ENCODE measurements at regions not wholly inside any gene's neighbourhood (a gene's known extent, or its start where the extent isn't known, plus 50 kb on each side); places are given as distances from the start of the nearest gene placed in this dataset.

DNA sequence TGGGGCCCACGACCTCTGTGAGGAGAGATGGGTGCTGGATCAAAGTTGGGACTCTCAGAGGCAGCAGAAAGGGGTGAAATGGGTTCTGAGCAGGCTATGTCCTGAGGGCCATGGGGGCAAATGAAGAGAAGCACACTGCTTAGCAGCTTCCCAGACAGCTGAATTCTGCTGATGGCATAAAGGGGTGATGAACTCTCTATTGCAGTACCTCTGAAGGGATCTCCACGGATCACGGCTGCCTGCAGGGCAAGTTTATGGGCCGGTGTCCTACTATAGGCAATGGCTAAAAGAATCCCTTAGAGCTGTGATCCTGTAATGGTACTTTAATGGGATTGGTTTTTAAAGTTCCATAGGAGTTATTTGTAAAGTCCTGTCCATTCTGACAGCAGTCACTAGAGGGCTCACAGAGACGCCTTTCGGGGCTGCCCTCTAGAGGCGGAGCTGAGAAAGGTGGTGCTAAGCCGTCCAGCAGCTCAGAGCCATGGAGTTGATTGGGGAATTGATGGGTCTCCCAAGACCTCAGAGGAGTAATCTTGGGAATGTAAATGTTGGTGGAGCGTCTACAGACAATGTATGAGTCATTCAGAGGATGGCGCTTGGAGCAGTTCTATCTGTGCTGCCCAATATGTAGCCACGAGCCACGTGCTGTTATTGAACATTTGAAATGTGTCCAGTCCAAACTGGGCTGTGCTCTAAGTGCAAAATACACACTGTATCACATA, 287.3 kb downstream of the COG6 start:
- DNase-seq, result peak; percentile 70

DNA sequence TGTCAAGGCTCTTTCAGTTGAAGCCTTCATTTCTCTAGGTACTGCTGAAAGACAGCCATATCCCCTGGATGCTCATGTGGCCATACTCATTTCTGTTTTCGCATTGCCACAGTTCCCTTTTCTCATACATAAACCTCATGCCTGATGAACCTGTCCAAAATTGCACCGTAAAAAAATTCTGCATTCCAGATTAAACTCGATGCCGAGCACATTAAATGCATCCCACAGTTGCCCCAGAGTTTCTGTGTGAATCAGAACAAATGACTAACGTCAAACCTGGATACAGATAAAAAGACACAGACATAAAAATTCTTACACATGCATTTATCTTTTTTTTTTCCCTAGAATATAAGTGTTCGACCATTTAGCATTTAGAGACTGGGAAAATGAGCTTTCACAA, 288.2 kb downstream of the COG6 start:
- DNase-seq, result no peak

DNA sequence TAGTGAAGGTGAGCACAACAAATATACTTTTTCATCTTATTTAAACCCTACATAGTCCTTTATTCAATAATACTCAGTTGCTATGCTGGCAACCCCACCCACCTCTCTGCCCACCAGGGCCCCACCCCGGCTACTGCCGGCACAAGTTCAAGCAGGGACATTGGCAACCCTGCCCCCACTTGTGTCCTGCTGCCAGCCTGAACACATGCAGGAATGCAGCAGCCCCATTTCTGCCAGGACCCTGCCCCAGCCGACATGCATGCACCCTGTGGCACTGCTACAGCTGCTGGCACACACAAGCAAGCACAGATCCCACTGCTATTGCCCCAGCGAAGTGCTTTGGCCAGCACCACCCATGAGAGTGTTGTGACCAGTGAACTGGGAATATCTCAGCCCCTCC, 289.8 kb downstream of the COG6 start:
- no peak for DNase-seq

DNA sequence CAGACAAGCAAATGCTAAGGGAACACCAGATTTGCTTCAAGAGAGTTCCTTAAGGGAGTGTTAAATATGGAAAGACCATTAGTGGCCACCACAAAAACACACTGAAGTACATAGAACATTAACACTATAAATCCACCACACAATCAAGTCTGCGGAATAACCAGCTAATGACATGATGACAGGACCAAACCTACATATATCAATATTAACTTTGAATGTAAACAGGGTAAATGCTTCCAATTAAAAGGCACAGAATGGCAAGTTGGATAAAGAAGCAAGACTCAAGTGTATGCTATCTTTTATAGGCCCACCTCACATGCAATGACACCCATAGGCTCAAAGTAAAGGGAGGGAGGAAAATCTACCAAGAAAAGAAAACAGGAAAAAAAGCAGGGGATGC, 291.3 kb downstream of the COG6 start:
- no peak for DNase-seq

DNA sequence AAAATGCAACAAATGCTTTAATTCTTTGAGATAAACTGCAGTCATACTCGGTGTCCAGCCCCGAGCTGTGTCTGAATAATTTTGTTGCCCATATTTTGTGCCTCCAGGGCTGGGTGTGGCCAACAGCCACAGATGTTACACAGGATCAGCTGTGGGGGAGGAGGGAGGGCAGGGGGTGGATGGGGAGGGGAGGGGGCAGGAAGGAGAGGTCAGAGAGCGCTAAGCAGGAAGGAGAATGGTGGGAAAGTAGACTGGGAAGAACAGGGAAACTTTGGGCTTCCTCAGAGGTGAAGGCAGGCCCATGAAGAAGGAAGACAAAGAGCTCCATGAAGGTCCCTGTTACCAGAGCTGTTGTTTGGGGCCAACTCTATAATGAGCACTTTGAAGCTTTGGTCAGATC, 295.8 kb downstream of the COG6 start:
- DNase-seq, result no peak

DNA sequence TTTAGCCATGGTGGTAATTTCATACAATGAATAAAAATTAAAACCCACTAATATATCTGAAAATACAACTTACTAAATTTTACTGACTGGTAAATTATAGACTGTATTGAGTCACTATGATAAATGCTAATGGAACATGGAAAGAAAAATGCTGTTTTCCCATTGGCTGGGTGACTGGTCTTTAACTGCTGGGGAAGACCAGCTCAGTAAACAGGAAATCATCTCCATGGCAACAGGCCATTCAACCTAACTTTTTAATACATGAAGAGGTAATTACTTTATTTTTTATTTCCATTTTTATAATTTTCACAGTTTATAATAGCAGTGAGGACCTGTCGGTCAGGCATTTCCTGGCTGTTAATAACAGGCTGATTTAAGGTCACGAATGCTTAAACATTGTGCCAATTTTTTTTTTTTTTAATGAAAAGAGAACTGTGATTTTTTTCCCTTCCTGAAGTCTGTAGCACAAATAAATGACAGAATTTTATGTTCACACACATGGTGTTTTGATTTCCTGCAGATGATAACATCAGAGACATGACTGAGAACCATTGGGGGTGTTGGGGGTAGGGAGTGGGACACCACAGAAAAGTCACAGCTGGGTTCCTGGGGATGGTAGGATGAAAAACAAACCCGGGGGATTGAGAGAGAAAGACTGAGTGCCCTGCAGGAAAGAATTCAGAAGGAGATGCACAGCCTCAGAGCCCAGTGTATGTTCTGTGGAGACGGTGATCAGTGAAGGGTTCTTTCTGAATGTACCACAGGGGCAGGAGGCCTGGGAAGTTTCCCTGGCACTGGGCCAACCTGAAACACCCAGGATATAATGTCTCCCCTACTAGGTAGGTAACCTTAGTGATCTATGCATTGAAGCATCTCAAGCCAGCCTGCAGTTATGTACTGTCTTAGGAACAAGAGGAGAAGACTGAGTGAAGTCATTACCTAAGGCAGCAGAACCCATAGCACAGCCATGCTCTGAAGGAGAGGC, 297.1 kb downstream of the COG6 start:
- no peak for DNase-seq

DNA sequence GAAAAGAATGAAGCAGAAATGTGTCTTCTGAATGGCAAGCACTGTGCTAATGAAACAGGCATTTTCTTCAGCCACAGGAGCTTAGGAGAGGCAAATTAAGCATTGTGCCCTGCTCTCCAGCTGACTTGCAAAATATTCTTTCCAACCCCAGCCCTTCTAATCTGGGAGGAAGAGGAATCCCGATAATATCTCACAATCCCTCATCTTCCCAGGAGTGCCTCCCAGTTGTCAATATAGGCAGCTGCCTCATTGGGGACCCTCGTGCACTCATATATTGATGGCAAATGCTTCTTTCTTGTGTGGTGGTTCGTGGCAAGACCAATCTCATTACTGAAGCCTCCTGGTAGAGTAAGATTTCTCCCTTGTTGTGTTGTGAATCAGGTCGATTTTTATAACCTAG, 299.0 kb downstream of the COG6 start:
- DNase-seq, result no peak

DNA sequence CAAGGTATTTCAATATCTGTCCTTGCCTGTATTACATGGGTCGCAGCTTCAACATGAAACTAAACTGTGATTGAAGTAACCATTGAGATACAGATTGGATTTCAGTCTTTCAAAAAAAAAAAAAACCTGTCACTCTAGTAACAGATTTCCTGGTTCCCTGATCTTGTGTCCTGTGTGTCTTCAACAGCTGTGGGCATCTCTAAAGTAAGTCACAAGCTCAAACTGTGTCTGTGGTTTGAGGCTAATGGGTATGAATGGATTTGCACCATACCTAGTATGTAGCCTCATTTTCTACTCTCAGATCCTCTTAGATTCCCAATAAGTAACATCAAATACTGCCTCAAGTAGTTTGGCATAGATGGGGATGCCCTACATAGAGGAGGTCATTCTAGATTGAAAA, 300.1 kb downstream of the COG6 start:
- no peak for DNase-seq

DNA sequence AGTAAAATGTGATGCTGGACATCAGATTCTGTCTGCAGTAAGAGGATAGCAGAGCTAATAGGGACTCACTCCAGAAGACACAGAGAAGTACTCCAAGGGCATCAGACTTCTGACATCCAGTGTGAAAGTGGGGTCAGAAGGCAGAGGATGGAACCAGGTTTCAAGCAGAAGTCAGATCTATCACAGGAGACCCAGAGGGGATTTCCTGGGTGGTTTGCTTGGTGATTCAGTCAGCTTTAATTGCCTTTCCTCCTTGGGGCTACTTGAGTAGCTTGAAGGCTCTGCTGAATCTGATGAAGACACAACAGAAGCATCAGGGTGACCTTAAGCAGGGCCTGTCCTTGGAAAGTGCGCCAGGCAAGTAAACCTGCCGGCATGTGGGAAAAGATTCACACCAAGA, 300.6 kb downstream of the COG6 start:
- DNase-seq, result no peak

DNA sequence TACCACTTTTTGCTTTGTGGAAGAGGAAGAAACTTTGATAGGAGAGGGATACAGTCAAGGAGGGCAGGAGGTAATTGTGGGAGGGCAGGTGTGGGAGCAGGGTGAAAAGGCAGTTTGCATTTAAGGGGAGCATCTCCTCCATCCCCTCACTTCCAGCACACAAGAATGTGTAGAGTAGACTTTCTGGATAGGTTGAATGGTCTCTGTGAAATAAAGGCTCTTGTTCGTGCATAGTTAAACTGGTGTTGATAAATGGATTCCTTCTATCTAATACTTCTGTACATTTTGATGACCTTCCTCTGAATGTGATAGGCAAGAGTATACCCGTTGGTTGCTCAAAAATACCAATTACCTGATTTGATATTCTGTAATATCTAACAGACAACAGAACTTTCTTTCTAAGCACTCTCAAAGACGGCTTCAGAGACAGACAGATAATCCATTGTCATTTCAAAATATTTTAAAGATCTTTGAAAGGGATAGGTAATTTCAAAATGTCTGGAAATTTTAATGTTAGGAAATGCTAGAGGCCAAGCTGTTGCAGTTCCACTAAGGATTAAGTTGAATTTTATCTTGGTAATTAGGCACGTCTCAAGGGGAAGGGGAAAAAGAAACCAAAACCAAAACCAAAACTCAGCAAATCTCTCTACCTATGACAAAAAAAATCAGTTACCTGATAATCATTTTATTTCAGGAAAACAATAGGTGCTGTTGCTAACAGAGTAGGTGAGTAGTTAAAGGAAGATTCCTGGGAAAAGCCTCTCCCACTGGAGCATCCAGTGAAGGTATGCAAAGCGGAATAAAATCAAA, 302.6 kb downstream of the COG6 start:
- no peak for DNase-seq

DNA sequence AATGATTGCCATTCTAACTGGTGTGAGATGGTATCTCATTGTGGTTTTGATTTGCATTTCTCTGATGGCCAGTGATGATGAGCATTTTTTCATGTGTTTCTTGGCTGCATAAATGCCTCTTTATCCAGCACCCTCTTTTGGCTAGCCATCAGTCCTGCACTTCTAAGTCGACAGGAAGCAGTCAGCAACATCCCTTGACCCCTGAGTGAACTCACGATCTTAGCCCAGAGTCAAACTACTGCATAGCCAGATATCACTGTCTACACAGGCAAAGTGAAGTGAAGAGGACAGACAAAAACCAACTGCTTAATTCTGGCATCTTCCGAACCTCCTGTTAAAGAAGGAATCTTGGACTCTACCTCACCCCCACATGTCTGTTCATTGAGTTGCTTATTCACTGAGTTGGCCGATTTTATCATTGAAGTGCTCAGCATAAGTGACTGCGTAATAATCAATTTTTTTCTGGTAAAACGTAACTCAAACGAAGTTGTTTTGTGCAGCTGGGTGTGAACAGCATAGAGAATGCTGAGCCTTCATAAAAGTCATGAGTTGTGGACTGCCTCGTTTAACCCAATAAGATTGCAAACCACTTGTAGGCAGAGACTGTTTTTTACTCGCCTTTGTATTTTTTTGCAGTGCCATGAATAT, 304.2 kb downstream of the COG6 start:
- no peak for DNase-seq

DNA sequence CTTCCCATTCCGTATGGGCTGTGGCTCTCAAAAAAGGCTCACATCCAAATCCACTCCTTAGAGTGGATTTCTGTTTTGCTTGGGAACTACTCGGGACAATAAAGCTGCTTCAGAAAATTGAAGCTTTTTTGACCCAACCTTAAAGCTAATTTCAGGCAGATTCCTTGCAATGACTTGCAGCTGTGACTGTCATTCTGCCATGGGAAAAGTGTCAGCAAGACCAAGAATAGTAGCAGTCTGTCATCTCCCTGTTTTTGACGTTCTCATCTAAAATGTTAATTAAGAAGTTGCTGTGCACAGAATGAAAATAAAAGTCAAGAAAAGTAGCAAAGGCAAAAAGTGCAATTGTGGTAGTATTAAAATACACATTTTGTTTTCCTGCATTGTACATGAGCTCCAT, 304.7 kb downstream of the COG6 start:
- no peak for DNase-seq

DNA sequence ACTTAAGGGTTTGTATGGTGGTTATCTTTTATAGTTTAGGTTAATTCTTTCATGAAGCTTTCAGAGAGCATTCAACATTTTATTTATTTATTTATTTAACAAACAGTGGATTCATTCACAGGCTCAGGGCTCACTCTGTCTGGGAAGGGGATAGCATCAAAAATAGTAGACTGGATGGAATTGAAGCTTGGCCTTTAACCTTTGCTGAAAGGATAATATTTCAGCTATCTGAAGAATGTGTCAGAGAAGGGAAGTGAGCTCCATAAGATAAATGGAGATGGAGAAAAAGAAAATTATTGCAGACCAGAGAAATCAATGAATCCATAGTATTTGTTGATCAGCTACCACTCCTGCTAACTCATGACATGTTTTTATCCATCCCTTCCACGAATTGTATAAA, 305.6 kb downstream of the COG6 start:
- no peak for DNase-seq

DNA sequence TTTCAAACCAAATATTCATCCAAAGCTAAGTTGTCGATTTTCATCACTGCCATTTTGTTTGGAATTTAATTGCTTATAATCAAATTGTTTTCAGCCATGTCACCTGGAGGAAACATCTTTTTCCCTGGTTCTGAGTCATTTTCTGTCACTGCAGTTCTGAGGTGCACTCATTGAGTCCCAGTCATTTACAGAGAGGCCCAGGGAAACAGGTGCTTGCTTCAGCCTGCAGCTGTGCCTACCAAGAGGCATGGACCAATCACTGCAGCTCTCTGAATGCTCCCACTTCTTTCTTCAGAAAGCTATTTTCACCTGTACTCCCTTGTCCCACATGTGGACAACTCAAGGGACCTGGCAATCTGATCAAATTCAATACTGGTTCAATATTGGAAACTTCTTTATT, 308.1 kb downstream of the COG6 start:
- DNase-seq, result no peak

DNA sequence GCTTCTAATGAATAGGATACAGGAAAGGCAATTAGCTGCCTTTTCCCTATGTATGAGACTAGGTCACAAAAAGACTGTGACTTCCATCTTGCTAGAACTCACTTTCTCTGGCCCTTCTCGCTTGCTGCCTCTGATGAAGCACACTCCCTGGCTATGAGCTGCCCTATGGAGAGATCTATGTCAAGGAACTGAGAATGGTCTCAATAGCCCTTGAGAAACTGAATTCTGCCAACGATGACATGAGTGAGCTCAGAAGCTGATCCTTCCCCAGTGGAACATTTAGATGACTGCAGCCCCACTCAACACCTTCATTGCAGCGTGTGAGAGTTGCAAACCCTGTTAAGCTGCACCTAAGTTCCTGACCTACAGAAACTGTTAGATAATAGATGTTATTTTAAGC, 309.8 kb downstream of the COG6 start:
- DNase-seq, result no peak

DNA sequence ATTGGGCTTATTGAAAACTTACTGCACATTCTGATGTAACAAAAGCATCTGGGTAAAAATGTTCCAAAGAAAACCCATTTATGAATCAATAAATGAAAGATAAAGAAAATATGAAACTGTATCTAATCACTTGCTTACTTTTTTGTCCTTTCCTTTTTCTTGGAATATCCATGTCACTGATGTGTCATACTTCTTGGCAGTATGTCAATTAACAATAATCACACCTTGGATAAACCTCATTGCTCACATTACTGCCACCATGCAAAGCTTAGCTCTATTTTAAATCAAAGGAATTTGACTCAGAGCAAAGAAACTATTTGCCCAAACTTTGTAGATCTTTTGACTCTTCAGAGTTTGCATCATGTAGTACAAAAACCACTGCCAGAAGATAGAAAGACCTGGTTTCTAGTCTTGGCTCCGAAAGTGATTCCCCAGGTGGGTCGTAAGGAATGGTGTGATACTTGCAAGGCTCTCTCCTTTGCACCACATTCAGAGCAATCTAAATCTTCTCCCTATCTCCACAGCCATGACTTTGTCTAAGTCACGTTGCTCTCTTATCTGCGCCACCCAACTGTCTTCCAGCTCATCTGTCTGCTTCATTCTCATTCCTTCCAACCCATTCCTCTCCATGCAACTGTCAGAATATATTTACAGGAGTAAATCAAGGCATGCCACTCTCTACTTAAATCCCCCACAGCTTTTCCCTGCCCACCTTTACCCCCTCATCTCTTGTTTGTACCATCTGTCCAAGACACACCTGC, 311.9 kb downstream of the COG6 start:
- no peak for DNase-seq

DNA sequence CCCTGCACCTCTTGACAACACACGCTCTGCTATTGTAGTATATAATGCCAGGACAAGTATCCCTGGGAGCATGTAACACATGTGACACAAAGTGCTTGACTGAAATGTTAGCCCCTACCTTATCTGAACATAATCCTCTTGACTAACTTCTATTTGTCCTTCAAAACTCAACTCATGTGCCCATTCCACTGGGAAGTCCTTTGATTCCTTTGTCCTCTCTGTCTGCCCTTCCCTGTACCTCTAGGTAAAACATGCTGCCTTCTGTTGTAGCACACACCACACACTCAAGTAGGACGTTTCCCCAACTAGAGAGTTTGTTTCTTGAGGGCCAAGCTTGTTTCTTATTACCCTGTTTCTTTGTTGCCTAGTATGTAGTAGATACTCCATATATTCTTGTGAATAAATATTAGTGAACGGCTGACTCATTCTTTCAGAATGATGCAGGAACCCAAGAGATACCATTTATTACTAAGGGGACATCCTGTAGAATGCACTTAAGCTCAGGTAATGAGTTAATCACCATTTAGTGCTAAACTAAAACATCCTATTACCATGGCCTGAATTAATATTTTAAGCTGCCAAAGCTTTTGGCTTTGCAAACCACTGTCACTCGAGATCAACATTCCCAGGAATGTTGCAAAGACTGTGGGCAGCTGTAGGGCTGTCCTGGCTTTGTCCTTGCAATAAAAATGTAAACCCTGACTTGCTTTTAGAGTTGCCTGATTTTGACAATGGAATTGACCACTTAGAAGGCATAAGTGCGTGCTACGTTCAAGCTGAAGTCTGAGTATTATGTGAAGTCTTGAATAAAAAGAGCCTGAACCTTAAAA, 313.4 kb downstream of the COG6 start:
- no peak for DNase-seq

DNA sequence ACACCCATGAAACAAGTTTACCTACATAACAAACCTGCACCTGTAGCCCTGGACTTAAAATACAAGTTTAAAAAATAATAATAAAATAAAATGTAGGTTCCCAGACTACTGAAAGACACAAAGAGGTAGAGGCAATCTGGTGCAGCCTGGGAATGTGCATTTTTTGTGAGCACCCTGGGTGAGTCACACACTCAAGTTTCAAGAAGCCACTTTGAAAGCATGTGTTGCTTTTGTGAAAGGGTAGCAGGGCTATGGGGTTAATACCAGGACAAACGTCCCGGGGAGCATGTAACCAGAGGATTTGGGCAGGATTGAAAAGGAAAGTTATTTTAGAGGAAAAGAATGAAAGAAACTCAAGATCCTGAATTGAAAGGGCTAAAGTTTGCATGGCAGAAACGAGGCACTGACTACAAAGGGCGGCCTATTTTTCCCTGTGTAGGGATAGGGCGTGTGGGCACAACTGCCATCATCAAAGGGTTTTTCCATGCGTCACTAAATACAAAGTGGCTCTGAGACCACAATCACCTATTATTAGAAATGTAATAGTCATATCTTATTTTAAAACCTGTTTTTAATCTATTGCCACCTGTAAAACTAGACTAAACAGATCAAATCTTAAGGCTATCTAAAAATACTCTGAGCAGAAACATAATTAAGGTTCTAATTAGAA, 314.9 kb downstream of the COG6 start:
- no peak for DNase-seq

DNA sequence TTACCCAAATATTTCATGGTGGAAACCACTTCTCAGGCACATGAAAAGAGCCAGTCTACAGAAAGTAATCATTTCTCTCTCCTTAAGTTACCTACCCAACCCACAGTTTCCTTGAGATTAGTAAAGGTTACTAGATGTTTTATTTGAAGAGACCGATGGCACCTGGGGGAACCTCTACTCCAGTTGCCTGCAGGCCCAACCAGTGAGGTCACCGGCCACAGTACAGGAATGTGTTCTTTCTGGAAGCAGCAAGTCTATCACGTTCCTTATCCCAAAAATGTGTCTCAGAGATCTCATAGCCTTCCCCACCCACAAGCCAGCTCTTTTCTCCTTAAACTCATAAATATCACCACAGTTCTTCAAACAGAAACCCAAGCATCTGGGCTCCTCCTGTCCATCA, 316.1 kb downstream of the COG6 start:
- no peak for DNase-seq

DNA sequence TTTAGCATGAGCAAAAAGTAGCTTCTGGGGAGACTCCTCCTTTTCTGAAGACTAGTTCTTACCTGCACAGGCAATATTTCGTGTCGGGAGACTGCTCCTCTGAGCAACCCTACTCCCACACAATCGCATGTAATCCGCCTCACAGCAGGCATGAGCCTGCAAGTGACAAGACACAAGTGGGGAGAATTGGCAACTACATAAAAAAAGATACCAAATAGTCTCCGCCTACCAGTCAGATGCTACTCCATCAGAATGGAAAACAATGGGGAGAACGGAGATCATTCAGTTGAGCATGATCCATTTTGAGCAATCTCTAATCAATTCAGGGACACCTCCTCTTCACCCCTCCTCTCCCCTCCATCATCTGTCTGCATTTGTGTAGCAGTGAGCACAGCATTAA, 321.0 kb downstream of the COG6 start:
- no peak for DNase-seq

DNA sequence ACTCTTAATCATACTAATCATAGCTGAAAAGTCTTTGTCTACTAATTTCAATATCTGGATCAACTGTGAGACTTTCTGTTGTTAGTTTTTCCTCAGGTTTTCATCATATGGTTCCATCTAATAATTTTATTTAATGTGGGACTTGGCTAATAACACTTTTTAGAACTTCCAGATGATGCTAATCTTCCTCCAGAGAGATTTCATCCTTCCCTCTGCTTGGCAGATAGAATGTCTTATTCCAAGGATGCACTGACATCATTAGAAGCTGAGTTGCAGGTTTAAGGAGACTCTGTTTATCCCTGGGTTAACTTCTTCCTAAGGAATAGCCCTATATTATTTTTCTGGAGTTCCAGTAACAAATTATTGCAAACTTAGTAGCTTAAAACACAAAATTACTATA, 325.6 kb downstream of the COG6 start:
- no peak for DNase-seq
